ENCODE measurements at regions not wholly inside any gene's neighbourhood (a gene's known extent, or its start where the extent isn't known, plus 50 kb on each side); places are given as distances from the start of the nearest gene placed in this dataset.

- H3K36me3 ChIP-seq, result no peaks in the 10 kb centered on the region
- no peaks in the 10 kb centered on the region for H3K9me3 ChIP-seq
- DNase-seq, result peak in 1 of 6 donors; percentile 40
- peaks cover 11 to 12% (median 11%) of the 10 kb centered on the region in 3 donors for H3K4me1 ChIP-seq
- H3K27me3 ChIP-seq, result no peaks in the 10 kb centered on the region
- no peak for FAIRE-seq
- peak overlapping the region; percentile 77 to 90 (median 82) for H3K27ac ChIP-seq
- WGBS, 2 donors, result 50 to 64% methylated on average over 9 of the region's 9 CpGs
- TF ChIP-seq CTCF (IDR thresholded peaks at IDR 0.05), result no peak
- intact Hi-C loops (cut with DNase I), result loop anchor here in 1 of 3 donors (10.0 kb wide), 1 partner anchor 169 kb away; no protein-coding TSS in a partner anchor
- H3K4me3 ChIP-seq, result no peak overlapping the region
- ATAC-seq, result peak; percentile 8 to 20 (median 10)
Measured at GRCh38 chr16:85436207-85436606, 176.9 kb upstream of the GSE1 start.

- intact Hi-C loops (cut with DNase I), result loop anchor here in 1 of 3 donors (10.0 kb wide), 1 partner anchor 168 kb away; no protein-coding TSS in a partner anchor
- FAIRE-seq (no peak), ATAC-seq (peak; percentile 80 to 90 (median 82)), DNase-seq (peak; percentile 64 to 89 (median 82))
- Histone ChIP-seq H3K4me3 (peak overlapping the region in 2 of 4 donors; percentile 13 to 21), H3K27ac (peak overlapping the region; percentile 77 to 90 (median 82)), H3K9me3 (no peaks in the 10 kb centered on the region), H3K27me3 (no peaks in the 10 kb centered on the region), H3K4me1 (peaks cover 11 to 12% (median 11%) of the 10 kb centered on the region in 3 donors), H3K36me3 (no peaks in the 10 kb centered on the region)
- 28 to 36% methylated on average over 22 to 35 of the region's 35 CpGs for WGBS, 2 donors
- TF ChIP-seq CTCF (IDR thresholded peaks at IDR 0.05), result no peak
Measured at GRCh38 chr16:85436636-85437165, 176.4 kb upstream of the GSE1 start.

- no peaks in the 10 kb centered on the region for H3K27me3 ChIP-seq
- intact Hi-C loops (cut with DNase I), result loop anchor here in 1 of 3 donors (10.0 kb wide), 1 partner anchor 167 kb away; no protein-coding TSS in a partner anchor
- DNase-seq (peak in 4 of 6 donors; percentile 64 to 89 (median 82)), FAIRE-seq (no peak), ATAC-seq (peak; percentile 78 to 90 (median 87))
- H3K27ac ChIP-seq, result peak overlapping the region; percentile 77 to 90 (median 82)
- peak overlapping the region in 2 of 4 donors; percentile 13 to 21 for H3K4me3 ChIP-seq
- no peak for TF ChIP-seq CTCF (IDR thresholded peaks at IDR 0.05)
- no peaks in the 10 kb centered on the region for H3K36me3 ChIP-seq
- WGBS, 2 donors, result 43 to 45% methylated on average over 24 to 25 of the region's 25 CpGs
- no peaks in the 10 kb centered on the region for H3K9me3 ChIP-seq
- H3K4me1 ChIP-seq, result peaks cover 11 to 12% (median 11%) of the 10 kb centered on the region in 3 donors
Measured at GRCh38 chr16:85437166-85438052, 175.7 kb upstream of the GSE1 start.

GRCh38 chr16:85438981-85439685 is 174.0 kb upstream of the GSE1 start:
- ATAC-seq (no peak), DNase-seq (peak in 1 of 6 donors; percentile 49), FAIRE-seq (no peak)
- 80 to 82% methylated on average over 14 of the region's 14 CpGs for WGBS, 2 donors
- intact Hi-C loops (cut with DNase I), result loop anchor here in 1 of 3 donors (10.0 kb wide), 1 partner anchor 166 kb away; no protein-coding TSS in a partner anchor
- Histone ChIP-seq H3K36me3 (no peaks in the 10 kb centered on the region), H3K4me1 (peaks cover 11 to 12% (median 11%) of the 10 kb centered on the region in 3 donors), H3K4me3 (no peak overlapping the region), H3K9me3 (no peaks in the 10 kb centered on the region), H3K27ac (no peak overlapping the region), H3K27me3 (no peaks in the 10 kb centered on the region)
- no peak for TF ChIP-seq CTCF (IDR thresholded peaks at IDR 0.05)

Measured in pancreas (tissue), 10 donors.